ENCODE measurements at regions not wholly inside any gene's neighbourhood (a gene's known extent, or its start where the extent isn't known, plus 50 kb on each side); places are given as distances from the start of the nearest gene placed in this dataset.

DNA sequence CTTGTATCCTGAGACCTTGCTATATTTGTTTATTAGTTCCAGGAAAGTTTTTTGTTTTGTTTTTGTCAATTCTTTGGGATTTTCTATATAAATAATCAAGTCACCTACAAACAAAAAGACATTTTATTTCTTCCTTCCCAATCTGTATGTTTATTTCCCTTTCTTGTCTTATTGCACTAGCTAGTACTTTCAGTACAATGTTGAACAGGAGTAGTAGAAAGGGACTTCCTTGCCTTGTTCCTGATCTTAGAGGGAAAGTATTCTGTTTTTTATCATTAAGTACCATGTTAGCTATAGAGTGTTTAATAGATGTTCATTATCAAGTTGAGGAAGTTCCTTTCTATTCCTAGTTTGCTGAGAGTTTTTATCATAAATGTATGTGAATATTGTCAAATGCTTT, 119.5 kb upstream of the TLE4 start:
- Histone ChIP-seq H3K9me3 (ENCODE audit: low read length) (no peaks in the 10 kb centered on the region), H3K4me1 (ENCODE audit: insufficient read depth, low read length) (peaks cover 12% of the 10 kb centered on the region), H3K4me3 (ENCODE audit: low read length) (no peak overlapping the region), H3K27me3 (ENCODE audit: insufficient read depth, low read length) (no peaks in the 10 kb centered on the region), H2AFZ (ENCODE audit: low read depth, low read length) (no peak overlapping the region), H3K36me3 (ENCODE audit: insufficient read depth, low read length) (no peaks in the 10 kb centered on the region)

DNA sequence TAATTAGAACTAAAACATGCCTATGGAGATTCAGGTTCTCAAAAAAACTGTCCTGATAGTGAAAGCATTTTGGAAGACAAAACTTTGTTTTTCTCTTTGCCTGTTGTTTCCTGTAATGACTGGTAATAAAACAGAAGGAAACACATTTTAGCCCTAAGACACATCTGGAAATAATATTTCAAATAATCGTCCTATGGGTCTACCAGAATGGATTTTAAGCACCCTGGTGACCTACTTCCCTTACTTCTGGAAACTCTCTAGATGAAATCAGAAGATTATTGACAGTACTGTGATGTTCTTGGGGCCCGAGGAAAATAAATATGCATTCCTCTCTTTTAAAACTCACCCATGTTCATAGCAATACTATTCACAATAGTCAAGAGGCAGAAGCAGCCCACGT, 110.1 kb upstream of the TLE4 start:
- H2AFZ ChIP-seq (ENCODE audit: low read depth, low read length) = no peak overlapping the region
- H3K4me3 ChIP-seq (ENCODE audit: low read length) = no peak overlapping the region
- no peaks in the 10 kb centered on the region for H3K27me3 ChIP-seq (ENCODE audit: insufficient read depth, low read length)
- no peaks in the 10 kb centered on the region for H3K36me3 ChIP-seq (ENCODE audit: insufficient read depth, low read length)
- no peaks in the 10 kb centered on the region for H3K4me1 ChIP-seq (ENCODE audit: insufficient read depth, low read length)
- H3K9me3 ChIP-seq (ENCODE audit: low read length) = no peaks in the 10 kb centered on the region

DNA sequence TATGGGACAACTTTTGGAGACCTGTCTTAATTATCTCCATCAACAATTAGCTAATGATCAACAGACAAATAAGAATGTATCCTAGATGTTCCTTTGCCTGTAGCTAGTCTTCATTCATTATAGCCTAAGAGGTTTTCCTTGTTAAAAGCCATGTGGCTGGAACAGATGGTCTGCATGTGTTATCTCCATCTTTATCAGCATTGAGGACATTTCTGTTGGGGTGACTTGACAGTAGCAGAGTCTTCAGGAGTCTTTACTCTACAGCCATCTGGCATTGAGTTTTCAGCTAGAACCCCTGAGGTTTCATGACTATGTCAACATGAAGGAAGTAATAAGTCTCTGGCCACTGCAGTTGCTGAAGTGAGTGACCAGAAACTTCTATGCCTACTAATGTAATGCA, 106.6 kb upstream of the TLE4 start:
- Histone ChIP-seq H3K36me3 (ENCODE audit: insufficient read depth, low read length) (no peaks in the 10 kb centered on the region), H3K9me3 (ENCODE audit: low read length) (no peaks in the 10 kb centered on the region)

DNA sequence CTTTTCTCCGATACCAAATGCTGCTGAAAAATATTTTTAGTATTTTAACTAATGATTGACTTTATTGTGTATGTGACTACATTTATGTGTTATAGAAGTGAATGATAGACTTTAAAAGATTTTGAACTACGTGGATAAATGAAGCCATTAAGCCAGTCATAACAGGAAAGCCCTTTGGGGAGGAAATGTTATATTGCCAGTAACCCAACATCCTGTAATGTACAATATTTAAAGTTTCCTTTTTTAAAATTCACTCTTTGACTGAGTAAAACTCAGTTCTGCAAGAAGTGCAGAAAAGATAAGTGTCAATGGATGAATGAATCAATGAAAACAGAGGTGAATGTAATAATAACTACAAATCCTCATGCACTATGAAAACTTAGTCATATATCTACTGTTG, 102.6 kb upstream of the TLE4 start:
- Histone ChIP-seq H3K36me3 (ENCODE audit: insufficient read depth, low read length) (no peaks in the 10 kb centered on the region), H3K27me3 (ENCODE audit: insufficient read depth, low read length) (no peaks in the 10 kb centered on the region), H3K4me3 (ENCODE audit: low read length) (no peak overlapping the region), H3K9me3 (ENCODE audit: low read length) (no peaks in the 10 kb centered on the region), H3K4me1 (ENCODE audit: insufficient read depth, low read length) (no peaks in the 10 kb centered on the region), H2AFZ (ENCODE audit: low read depth, low read length) (no peak overlapping the region)

More for the DNA sequence above, 106.6 kb upstream of the TLE4 start:
- Histone ChIP-seq H2AFZ (ENCODE audit: low read depth, low read length) (no peak overlapping the region), H3K4me3 (ENCODE audit: low read length) (no peak overlapping the region), H3K27me3 (ENCODE audit: insufficient read depth, low read length) (no peaks in the 10 kb centered on the region), H3K4me1 (ENCODE audit: insufficient read depth, low read length) (no peaks in the 10 kb centered on the region)

DNA sequence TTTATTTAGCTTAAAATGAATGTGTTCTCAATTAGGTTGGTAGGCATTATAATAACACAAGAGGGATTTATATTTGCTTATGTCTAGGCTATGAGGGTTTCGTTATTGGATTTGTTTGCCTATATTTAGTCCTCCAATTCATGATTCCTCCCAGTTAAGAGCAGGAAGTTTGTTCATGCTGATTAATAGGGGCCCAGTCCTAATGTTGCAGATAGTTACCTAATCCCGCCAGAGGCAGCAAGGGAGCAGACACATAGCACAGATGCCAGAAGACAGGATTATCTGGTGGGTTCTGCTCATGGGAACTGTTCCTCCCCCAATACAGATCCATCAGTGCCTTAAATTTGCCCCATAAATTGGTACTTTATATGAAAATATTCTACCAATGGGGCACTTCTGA, 100.8 kb upstream of the TLE4 start:
- no peaks in the 10 kb centered on the region for H3K4me1 ChIP-seq (ENCODE audit: insufficient read depth, low read length)
- H3K36me3 ChIP-seq (ENCODE audit: insufficient read depth, low read length) = no peaks in the 10 kb centered on the region
- H3K27me3 ChIP-seq (ENCODE audit: insufficient read depth, low read length) = no peaks in the 10 kb centered on the region
- H3K9me3 ChIP-seq (ENCODE audit: low read length) = no peaks in the 10 kb centered on the region
- no peak overlapping the region for H3K4me3 ChIP-seq (ENCODE audit: low read length)
- H2AFZ ChIP-seq (ENCODE audit: low read depth, low read length) = no peak overlapping the region

DNA sequence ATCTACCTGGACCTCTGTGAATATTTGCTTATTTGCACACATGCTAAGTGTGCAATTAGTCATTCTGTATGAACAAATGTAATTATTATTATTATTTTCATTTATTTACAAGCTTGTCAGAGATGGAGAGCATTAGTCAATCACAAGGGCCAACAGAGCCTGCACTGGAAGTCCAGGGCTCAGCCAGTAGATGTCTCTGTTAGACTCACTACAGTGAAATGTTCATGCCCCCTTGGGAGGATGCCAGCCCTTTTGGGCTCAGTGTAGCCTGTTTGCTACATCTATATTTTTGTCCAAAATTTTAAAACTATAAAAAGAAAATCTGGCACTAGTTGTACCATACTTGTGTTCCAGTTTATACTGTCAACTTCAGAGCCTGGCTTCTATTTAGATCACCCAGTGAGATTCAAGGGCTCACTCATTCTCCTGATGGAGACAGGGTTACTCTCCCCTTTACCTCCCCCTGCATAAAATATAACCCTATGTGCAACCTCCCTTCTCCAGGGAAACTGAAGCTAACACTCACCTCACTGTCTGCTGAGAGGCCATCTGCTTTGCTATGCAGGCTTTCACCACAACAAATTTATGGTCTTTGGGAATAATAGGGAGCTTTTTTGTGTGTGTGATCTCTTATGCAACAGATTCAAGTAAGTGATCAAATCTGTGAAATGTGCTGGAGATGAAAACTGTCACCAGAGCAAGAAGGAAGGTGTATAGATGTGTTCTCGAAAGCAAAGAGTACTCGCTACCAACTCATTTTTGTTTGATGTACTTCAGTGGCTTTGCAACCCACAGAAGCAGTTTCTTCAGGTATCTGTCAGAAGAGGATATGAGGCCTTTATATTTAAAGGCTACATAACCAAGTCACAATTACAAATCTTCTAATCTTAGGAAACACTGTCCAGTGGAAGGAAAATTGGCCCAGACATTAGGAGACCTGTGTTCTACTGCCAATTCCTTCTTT, 99.9 kb upstream of the TLE4 start:
- Histone ChIP-seq H3K36me3 (ENCODE audit: insufficient read depth, low read length) (no peaks in the 10 kb centered on the region), H2AFZ (ENCODE audit: low read depth, low read length) (no peak overlapping the region), H3K4me3 (ENCODE audit: low read length) (no peak overlapping the region), H3K4me1 (ENCODE audit: insufficient read depth, low read length) (no peaks in the 10 kb centered on the region), H3K27me3 (ENCODE audit: insufficient read depth, low read length) (no peaks in the 10 kb centered on the region), H3K9me3 (ENCODE audit: low read length) (no peaks in the 10 kb centered on the region)

DNA sequence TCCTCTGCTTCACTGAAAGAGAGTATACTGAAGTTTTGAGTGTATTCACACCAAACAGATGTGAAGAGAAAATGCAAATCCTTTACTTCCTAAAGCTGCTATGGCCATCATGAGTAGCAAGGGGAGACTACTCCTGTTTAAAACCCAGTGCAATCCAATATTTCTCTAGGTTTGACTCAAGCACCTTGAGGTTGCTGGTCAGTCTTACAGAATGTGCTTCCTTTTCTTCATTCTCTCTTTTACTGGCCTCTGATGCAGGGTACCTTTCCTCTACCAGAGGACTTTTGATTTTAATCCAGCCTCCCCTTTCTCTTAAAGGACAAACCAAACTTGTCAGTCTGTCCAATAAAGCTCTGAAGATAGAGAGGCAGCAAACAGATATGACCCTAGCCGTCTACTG, 98.1 kb upstream of the TLE4 start:
- Histone ChIP-seq H3K4me3 (ENCODE audit: low read length) (no peak overlapping the region), H3K36me3 (ENCODE audit: insufficient read depth, low read length) (no peaks in the 10 kb centered on the region), H2AFZ (ENCODE audit: low read depth, low read length) (no peak overlapping the region), H3K4me1 (ENCODE audit: insufficient read depth, low read length) (no peaks in the 10 kb centered on the region), H3K9me3 (ENCODE audit: low read length) (no peaks in the 10 kb centered on the region), H3K27me3 (ENCODE audit: insufficient read depth, low read length) (no peaks in the 10 kb centered on the region)

DNA sequence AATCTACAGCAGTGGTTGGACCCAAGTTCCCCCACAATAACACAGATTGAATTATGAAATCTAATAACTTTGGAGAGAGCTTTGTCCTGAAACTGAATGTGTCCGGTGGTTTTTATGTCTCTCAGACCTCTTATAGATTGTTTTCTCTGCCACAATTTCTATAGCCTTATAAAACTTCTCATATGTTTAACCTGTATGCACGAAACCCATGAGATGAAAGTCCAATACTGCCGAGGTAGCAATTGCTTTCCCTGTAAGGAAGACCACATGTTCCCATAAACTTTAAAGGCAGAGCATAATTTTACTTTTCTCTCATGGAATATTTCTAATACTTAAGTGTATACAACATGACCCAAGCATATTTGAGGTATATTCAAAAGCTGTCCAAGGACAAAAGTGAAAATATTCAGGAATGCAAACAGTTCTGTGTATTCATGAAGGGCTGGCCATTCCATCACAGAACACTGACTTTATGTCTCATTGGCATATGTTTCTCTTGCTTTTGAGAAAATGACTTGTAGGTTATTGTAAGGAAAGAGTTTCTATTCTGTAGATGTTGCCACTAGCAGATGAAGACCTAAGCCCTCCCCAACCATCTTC, 94.4 kb upstream of the TLE4 start:
- H3K9me3 ChIP-seq (ENCODE audit: low read length) = no peaks in the 10 kb centered on the region
- H3K4me1 ChIP-seq (ENCODE audit: insufficient read depth, low read length) = no peaks in the 10 kb centered on the region
- H3K36me3 ChIP-seq (ENCODE audit: insufficient read depth, low read length) = no peaks in the 10 kb centered on the region
- no peak overlapping the region for H2AFZ ChIP-seq (ENCODE audit: low read depth, low read length)
- no peaks in the 10 kb centered on the region for H3K27me3 ChIP-seq (ENCODE audit: insufficient read depth, low read length)
- H3K4me3 ChIP-seq (ENCODE audit: low read length) = no peak overlapping the region

DNA sequence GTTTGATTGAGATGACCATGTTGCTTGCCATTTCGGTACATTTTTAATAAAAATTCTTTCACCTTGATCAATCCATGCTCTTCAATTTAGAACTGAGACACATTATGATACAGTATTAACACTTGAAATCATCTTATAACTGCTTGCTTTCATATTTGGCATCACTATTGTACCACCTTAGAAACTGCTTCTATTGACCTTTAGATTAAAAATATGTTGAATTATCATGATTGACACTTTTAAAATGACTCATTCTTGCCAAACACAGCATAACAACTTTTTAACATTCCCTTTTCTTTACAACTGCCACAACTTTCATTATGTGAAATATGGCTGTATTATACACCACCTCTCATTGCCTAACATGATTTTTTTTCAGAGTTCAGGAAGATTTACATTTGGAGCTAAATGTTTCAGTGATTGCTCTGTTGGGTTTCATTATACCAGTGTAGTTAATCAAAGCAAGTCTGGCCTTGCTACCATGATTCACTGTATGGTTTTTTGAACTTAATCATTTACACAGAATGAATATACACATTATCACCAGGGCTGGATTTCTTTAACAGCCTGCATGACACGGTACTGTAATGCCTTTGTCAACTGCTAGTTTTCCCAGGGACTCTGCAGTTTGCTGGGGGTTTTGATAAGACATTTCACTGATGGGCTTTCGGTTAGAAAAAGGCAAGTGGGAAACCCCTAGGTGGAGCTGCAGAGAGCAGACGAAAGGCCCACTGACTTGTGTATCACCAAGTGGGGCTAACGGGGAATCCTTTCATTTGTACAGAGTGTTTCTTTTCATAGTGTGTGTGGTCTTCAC, 93.6 kb upstream of the TLE4 start:
- no peak overlapping the region for H2AFZ ChIP-seq (ENCODE audit: low read depth, low read length)
- H3K9me3 ChIP-seq (ENCODE audit: low read length) = no peaks in the 10 kb centered on the region
- H3K36me3 ChIP-seq (ENCODE audit: insufficient read depth, low read length) = no peaks in the 10 kb centered on the region
- no peak overlapping the region for H3K4me3 ChIP-seq (ENCODE audit: low read length)
- no peaks in the 10 kb centered on the region for H3K27me3 ChIP-seq (ENCODE audit: insufficient read depth, low read length)
- H3K4me1 ChIP-seq (ENCODE audit: insufficient read depth, low read length) = no peaks in the 10 kb centered on the region

DNA sequence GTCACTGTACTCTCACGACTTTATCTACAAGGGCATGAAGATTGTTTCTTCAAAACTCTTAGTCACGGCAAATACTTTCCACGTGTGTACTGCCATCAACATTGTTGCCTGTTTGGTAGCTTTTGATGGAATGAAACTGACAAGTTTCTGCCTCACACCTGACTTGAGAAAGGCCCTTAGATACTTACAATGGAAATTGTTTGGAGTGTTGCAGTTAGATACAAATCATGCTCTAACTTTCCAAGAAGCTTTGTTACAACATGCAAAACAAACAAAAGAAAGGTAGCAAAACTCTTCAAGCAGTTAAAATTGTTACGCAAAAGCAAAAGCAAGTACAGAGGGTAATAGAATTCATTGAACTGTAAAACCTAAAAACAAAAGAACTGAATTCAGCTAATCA, 91.1 kb upstream of the TLE4 start:
- no peak overlapping the region for H3K4me3 ChIP-seq (ENCODE audit: low read length)
- H3K4me1 ChIP-seq (ENCODE audit: insufficient read depth, low read length) = no peaks in the 10 kb centered on the region
- H3K9me3 ChIP-seq (ENCODE audit: low read length) = no peaks in the 10 kb centered on the region
- H3K27me3 ChIP-seq (ENCODE audit: insufficient read depth, low read length) = no peaks in the 10 kb centered on the region
- no peaks in the 10 kb centered on the region for H3K36me3 ChIP-seq (ENCODE audit: insufficient read depth, low read length)
- no peak overlapping the region for H2AFZ ChIP-seq (ENCODE audit: low read depth, low read length)

DNA sequence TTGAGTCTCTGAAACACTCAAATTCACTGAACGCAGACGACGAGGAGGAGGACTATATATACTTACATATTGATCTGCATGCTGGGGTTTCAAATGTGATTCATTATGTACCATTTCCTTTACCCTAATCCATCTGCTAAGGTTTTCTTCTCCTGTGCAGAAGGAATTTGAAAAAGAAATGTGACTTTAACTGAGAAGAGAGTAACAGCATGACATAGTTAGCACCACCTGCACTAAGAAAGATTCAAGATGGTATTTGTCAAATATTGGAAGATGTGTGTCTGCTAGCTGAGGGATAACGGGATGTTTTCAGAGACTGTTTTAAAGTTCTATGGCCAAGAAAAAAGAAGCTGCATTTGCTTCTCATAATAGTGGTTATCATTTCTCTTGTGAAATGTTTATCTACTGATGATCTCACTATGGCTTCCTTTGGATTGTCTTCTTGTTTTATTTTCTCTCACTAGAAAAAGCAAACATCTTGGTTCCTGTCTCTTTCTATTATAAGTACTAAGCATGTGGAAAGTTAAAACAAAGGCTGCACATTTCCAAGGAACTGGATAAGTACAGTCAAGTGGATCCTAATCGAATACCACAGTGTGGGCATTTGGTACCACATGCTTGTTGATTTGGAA, 89.8 kb upstream of the TLE4 start:
- Histone ChIP-seq H2AFZ (ENCODE audit: low read depth, low read length) (no peak overlapping the region), H3K9me3 (ENCODE audit: low read length) (no peaks in the 10 kb centered on the region), H3K4me3 (ENCODE audit: low read length) (no peak overlapping the region), H3K4me1 (ENCODE audit: insufficient read depth, low read length) (no peaks in the 10 kb centered on the region), H3K27me3 (ENCODE audit: insufficient read depth, low read length) (no peaks in the 10 kb centered on the region), H3K36me3 (ENCODE audit: insufficient read depth, low read length) (no peaks in the 10 kb centered on the region)

DNA sequence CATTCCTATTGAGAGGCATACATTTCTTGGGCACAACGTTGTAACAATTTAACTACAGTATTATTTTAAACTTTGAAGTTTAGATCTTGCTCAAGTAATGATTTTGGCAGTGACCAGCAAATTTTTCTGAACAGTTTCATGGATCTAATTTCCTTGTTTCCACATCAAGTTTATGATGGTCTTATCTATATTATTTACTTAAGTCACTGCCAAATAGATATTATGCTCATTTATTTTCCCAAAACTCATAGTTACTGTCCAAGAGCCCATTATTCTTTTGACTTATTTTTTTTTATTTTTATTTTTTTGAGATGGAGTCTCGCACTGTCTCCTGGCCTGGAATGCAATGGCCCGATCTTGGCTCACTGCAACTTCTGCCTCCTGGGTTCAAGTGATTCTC, 86.5 kb upstream of the TLE4 start:
- Histone ChIP-seq H3K4me3 (ENCODE audit: low read length) (no peak overlapping the region), H3K4me1 (ENCODE audit: insufficient read depth, low read length) (peaks cover 2% of the 10 kb centered on the region), H3K27me3 (ENCODE audit: insufficient read depth, low read length) (no peaks in the 10 kb centered on the region), H2AFZ (ENCODE audit: low read depth, low read length) (no peak overlapping the region), H3K9me3 (ENCODE audit: low read length) (no peaks in the 10 kb centered on the region), H3K36me3 (ENCODE audit: insufficient read depth, low read length) (no peaks in the 10 kb centered on the region)

All from neuron (in vitro differentiated cells).